OCI-LY1 (cell line): ENCODE measurements at regions not wholly inside any gene's neighbourhood (a gene's known extent, or its start where the extent isn't known, plus 50 kb on each side); places are given as distances from the start of the nearest gene placed in this dataset.
"Not testable (repeated sequence)": the region's sequence is repeated elsewhere in the genome, so short reads cannot be mapped to it uniquely, and the experiment has no call there.

Experiments used
- H2AFZ ChIP-seq: fragments of 200-600 bp; sonication (generic), shearing (Covaris generic); 2 replicates; pipeline ENCODE4 v1.6.0; 2014; ENCODE audit warnings: antibody characterized with exemption, mild to moderate bottlenecking, low read length
- H3F3A ChIP-seq: fragments of 200-600 bp; sonication (generic), shearing (Covaris generic); 2 replicates; pipeline ENCODE4 v1.6.0; 2014; ENCODE audit warnings: mild to moderate bottlenecking, antibody characterized with exemption, low read length, moderate library complexity; ENCODE audit not compliant: insufficient read depth
- H3K27ac ChIP-seq: fragments of 200-600 bp; sonication (generic); 2 replicates; pipeline ENCODE4 v1.5.1; 2014; ENCODE audit warnings: low read length, mixed run types, mild to moderate bottlenecking, low read depth; ENCODE audit not compliant: poor library complexity, severe bottlenecking
- H3K27me3 ChIP-seq: fragments of 200-600 bp; sonication (generic); 2 replicates; pipeline ENCODE4 v1.6.0; 2014; ENCODE audit warnings: antibody characterized with exemption, mild to moderate bottlenecking, low read length, moderate library complexity; ENCODE audit not compliant: insufficient read depth
- H3K36me3 ChIP-seq: fragments of 200-600 bp; sonication (generic); 2 replicates; pipeline ENCODE4 v1.6.1; 2014; ENCODE audit warnings: mild to moderate bottlenecking, antibody characterized with exemption, low read length, moderate library complexity, mixed read lengths; ENCODE audit not compliant: insufficient read depth
- H3K4me1 ChIP-seq: fragments of 200-600 bp; sonication (generic); 2 replicates; pipeline ENCODE4 v1.5.1; 2014; ENCODE audit warnings: mild to moderate bottlenecking, low read length, moderate library complexity; ENCODE audit not compliant: insufficient read depth, severe bottlenecking
- H3K4me2 ChIP-seq: fragments of 200-600 bp; sonication (generic), shearing (Covaris generic); 2 replicates; pipeline ENCODE4 v1.6.1; 2014; ENCODE audit warnings: low read length
- H3K4me3 ChIP-seq: fragments of 200-600 bp; sonication (generic); 2 replicates; pipeline ENCODE4 v1.5.1; 2014; ENCODE audit warnings: low read length, low read depth, mild to moderate bottlenecking, mixed read lengths; ENCODE audit not compliant: poor library complexity, severe bottlenecking
- H3K79me2 ChIP-seq: fragments of 200-600 bp; shearing (Covaris generic); 2 replicates; pipeline ENCODE4 v1.6.1; 2016; ENCODE audit warnings: mixed run types, low read length, mixed read lengths; ENCODE audit not compliant: insufficient read depth
- H3K9ac ChIP-seq: fragments of 200-600 bp; sonication (generic), shearing (Covaris generic); 2 replicates; pipeline ENCODE4 v1.6.1; 2014; ENCODE audit warnings: mild to moderate bottlenecking, low read length, mixed read lengths
- H3K9me2 ChIP-seq: fragments of 200-600 bp; sonication (generic), shearing (Covaris generic); 2 replicates; pipeline ENCODE4 v1.6.1; 2014; ENCODE audit warnings: low read depth, mild to moderate bottlenecking, low read length, mixed read lengths
- H3K9me3 ChIP-seq: fragments of 200-600 bp; shearing (Covaris generic); 2 replicates; pipeline ENCODE4 v1.6.1; 2014; ENCODE audit warnings: low read length, mixed read lengths
- H4K20me1 ChIP-seq: fragments of 200-600 bp; sonication (generic), shearing (Covaris generic); 2 replicates; pipeline ENCODE4 v1.6.0; 2016; ENCODE audit warnings: mild to moderate bottlenecking, low read length; ENCODE audit not compliant: insufficient read depth
- CTCF ChIP-seq: fragments of 200-600 bp; sonication (generic), shearing (Covaris generic); IDR thresholded peaks from 2 replicates; pipeline ENCODE4 v1.5.1; 2017; ENCODE audit warnings: mild to moderate bottlenecking, antibody characterized with exemption, low read length, moderate library complexity, mixed read lengths
- EZH2 ChIP-seq: fragments of 200-600 bp; sonication (generic), shearing (Covaris generic); IDR thresholded peaks from 2 replicates; pipeline ENCODE4 v1.8.0; 2017; ENCODE audit warnings: borderline replicate concordance, mixed run types, mild to moderate bottlenecking, antibody characterized with exemption, low read length, moderate library complexity, mixed read lengths

GRCh38 chr6:170003027-170003426 is 251.6 kb downstream of the ERMARD start:
- Histone ChIP-seq H3K4me2 (no peak overlapping the region), H3K27ac (no peak overlapping the region), H2AFZ (no peak overlapping the region), H3K4me1 (no peaks in the 10 kb centered on the region), H3K4me3 (no peak overlapping the region), H3K9ac (no peak overlapping the region), H3K9me2 (no peaks in the 10 kb centered on the region), H3K36me3 (no peaks in the 10 kb centered on the region), H3F3A (no peaks in the 10 kb centered on the region), H3K9me3 (no peaks in the 10 kb centered on the region), H4K20me1 (no peaks in the 10 kb centered on the region), H3K79me2 (no peaks in the 10 kb centered on the region), H3K27me3 (no peaks in the 10 kb centered on the region)
- TF ChIP-seq CTCF (no peak; the same call in 1 of the 2 replicates), EZH2 (no peak)

GRCh38 chr6:170001782-170002181 is 250.4 kb downstream of the ERMARD start:
- H3K36me3 ChIP-seq, H2AFZ ChIP-seq, H3K9me2 ChIP-seq, H4K20me1 ChIP-seq, H3K4me3 ChIP-seq, H3K9ac ChIP-seq, H3F3A ChIP-seq, H3K27me3 ChIP-seq, H3K79me2 ChIP-seq, H3K4me1 ChIP-seq, H3K4me2 ChIP-seq, H3K27ac ChIP-seq, H3K9me3 ChIP-seq: not testable (repeated sequence)

- Histone ChIP-seq H3K36me3 (no peaks in the 10 kb centered on the region), H4K20me1 (no peaks in the 10 kb centered on the region), H2AFZ (no peak overlapping the region), H3K27ac (no peak overlapping the region), H3K9me2 (no peaks in the 10 kb centered on the region), H3F3A (no peaks in the 10 kb centered on the region), H3K79me2 (no peaks in the 10 kb centered on the region), H3K9ac (no peak overlapping the region), H3K9me3 (no peaks in the 10 kb centered on the region), H3K4me3 (no peak overlapping the region), H3K27me3 (no peaks in the 10 kb centered on the region), H3K4me2 (no peak overlapping the region), H3K4me1 (no peaks in the 10 kb centered on the region)
- no peak for TF ChIP-seq CTCF
- no peak for TF ChIP-seq EZH2
These were observed 248.8 kb downstream of the ERMARD start for GRCh38 chr6:170000071-170000843.

- Histone ChIP-seq H3K9ac (no peak overlapping the region), H3K9me3 (no peaks in the 10 kb centered on the region), H3K27ac (no peak overlapping the region), H3K4me3 (no peak overlapping the region), H3K9me2 (no peaks in the 10 kb centered on the region), H3K4me2 (no peak overlapping the region), H2AFZ (no peak overlapping the region), H3K36me3 (no peaks in the 10 kb centered on the region), H3K27me3 (no peaks in the 10 kb centered on the region), H3F3A (no peaks in the 10 kb centered on the region), H3K79me2 (no peaks in the 10 kb centered on the region), H3K4me1 (no peaks in the 10 kb centered on the region), H4K20me1 (no peaks in the 10 kb centered on the region)
- TF ChIP-seq CTCF (no peak), EZH2 (no peak)
These were observed 247.9 kb downstream of the ERMARD start for GRCh38 chr6:169999367-169999766.
